ENCODE measurements at regions not wholly inside any gene's neighbourhood (a gene's known extent, or its start where the extent isn't known, plus 50 kb on each side); places are given as distances from the start of the nearest gene placed in this dataset.

- TF ChIP-seq, protein P1, sequence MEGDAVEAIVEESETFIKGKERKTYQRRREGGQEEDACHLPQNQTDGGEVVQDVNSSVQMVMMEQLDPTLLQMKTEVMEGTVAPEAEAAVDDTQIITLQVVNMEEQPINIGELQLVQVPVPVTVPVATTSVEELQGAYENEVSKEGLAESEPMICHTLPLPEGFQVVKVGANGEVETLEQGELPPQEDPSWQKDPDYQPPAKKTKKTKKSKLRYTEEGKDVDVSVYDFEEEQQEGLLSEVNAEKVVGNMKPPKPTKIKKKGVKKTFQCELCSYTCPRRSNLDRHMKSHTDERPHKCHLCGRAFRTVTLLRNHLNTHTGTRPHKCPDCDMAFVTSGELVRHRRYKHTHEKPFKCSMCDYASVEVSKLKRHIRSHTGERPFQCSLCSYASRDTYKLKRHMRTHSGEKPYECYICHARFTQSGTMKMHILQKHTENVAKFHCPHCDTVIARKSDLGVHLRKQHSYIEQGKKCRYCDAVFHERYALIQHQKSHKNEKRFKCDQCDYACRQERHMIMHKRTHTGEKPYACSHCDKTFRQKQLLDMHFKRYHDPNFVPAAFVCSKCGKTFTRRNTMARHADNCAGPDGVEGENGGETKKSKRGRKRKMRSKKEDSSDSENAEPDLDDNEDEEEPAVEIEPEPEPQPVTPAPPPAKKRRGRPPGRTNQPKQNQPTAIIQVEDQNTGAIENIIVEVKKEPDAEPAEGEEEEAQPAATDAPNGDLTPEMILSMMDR (IDR thresholded peaks at IDR 0.05; ENCODE audit: extremely low read depth, insufficient read depth, missing control alignments), result peak; percentile 59
- DNase-seq (ENCODE audit: low spot score), result peak; percentile 63
- in situ Hi-C loops (cut with MboI; ENCODE audit: low pct_unique_long_range_greater_than_20kb, low sequenced_read_pairs, unreplicated experiment), result no loop called here
These were observed 108.7 kb downstream of the TEX29 start for GRCh38 chr13:111429064-111429558.

DNA sequence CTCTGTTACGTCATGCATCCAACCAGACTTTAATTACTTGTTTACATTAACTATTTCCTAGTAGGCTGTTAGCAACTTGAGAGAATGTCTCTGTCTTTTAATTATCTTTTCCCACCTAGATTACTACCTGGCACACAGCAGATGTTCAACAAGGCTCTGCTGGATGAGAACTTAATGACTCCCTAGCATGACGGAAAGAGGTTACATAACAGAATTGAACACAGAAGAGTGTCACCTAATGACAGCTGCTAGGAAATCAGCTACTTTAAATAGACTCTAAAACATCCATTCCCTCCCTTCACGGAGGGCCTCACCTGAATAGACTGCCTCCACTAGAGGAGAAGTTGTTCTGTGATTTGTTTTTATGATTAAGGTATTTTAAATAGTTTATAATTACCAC, 110.8 kb downstream of the TEX29 start:
- TF ChIP-seq, protein P1 (IDR thresholded peaks at IDR 0.05; ENCODE audit: extremely low read depth, insufficient read depth, missing control alignments), result no peak
- no peak for DNase-seq (ENCODE audit: low spot score)
- in situ Hi-C loops (cut with MboI; ENCODE audit: low pct_unique_long_range_greater_than_20kb, low sequenced_read_pairs, unreplicated experiment), result no loop called here

- TF ChIP-seq, protein P1 (IDR thresholded peaks at IDR 0.05; ENCODE audit: extremely low read depth, insufficient read depth, missing control alignments), result no peak
- in situ Hi-C loops (cut with MboI; ENCODE audit: low pct_unique_long_range_greater_than_20kb, low sequenced_read_pairs, unreplicated experiment), result no loop called here
- DNase-seq (ENCODE audit: low spot score), result no peak
These were observed 114.2 kb downstream of the TEX29 start for GRCh38 chr13:111434578-111435159.

DNA sequence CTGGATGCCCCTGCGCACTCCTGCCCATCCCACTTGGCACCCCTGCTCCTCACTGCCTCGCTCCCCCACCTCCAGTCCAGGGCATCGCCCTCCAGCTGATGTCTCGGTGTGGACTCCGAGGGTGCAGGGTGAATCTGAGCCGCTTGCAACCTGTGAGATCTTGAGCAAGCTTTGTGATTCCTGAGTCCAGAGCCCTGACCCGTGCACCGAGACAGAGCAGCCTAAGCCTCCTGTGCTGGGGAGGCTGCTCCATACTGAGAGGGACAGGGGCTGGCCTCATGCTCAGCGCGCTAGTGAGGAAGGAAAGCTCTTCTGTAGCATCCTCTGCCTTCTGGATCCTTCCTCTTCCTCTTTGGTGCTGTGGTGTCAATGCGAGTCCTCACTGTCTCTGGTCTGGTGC, 116.0 kb downstream of the TEX29 start:
- TF ChIP-seq, protein P1 (IDR thresholded peaks at IDR 0.05; ENCODE audit: extremely low read depth, insufficient read depth, missing control alignments), result no peak
- no peak for DNase-seq (ENCODE audit: low spot score)
- in situ Hi-C loops (cut with MboI; ENCODE audit: low pct_unique_long_range_greater_than_20kb, low sequenced_read_pairs, unreplicated experiment), result no loop called here

DNA sequence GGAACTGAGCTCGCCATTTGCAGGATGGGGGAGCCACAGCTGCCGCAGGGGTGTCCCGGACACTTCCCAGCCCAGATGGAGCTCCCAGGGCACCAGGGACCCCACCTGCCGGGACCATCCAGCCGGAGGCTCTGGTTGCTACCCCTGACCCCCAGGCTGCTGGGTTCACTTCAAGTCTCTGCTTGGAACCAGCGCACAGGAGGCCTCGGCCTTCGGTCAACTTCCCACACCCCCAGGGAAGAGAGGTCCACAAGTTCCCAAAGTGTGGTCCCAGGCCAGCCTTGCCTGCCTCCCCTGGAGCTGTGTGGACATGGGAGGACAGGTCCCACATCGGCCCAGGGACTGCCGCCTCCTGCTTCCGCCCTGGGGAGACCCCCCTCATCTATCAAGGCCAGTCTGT, 117.0 kb downstream of the TEX29 start:
- TF ChIP-seq, protein P1 (IDR thresholded peaks at IDR 0.05; ENCODE audit: extremely low read depth, insufficient read depth, missing control alignments), result no peak
- in situ Hi-C loops (cut with MboI; ENCODE audit: low pct_unique_long_range_greater_than_20kb, low sequenced_read_pairs, unreplicated experiment), result no loop called here
- no peak for DNase-seq (ENCODE audit: low spot score)

- in situ Hi-C loops (cut with MboI; ENCODE audit: low pct_unique_long_range_greater_than_20kb, low sequenced_read_pairs, unreplicated experiment), result no loop called here
These were observed 117.6 kb downstream of the TEX29 start for GRCh38 chr13:111437856-111438547.

More at GRCh38 chr13:111437856-111438547, 117.6 kb downstream of the TEX29 start:
- DNase-seq (ENCODE audit: low spot score), result no peak
- TF ChIP-seq, protein P1 (IDR thresholded peaks at IDR 0.05; ENCODE audit: extremely low read depth, insufficient read depth, missing control alignments), result no peak
